ENCODE measurements at regions not wholly inside any gene's neighbourhood (a gene's known extent, or its start where the extent isn't known, plus 50 kb on each side); places are given as distances from the start of the nearest gene placed in this dataset.

DNA sequence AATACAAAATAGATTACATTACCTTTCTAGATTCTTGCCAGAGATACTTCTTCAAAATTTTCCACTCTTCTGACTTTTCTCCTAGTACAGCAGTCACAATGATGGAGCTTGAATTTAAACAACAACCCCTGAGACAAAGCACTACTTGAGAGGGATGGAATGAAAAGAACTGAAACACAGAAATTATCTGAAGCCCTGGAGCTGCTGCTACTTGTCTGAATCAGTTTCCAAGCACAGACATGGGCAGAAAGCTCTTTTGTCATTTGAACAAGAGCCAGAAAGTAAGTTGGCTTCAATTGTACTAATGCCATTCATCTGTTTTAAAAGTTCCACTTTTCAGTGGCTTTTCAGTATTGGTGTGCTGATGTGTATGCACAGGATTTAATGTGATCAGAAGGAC, 718.5 kb upstream of the ARPP21 start:
- no peak for DNase-seq

DNA sequence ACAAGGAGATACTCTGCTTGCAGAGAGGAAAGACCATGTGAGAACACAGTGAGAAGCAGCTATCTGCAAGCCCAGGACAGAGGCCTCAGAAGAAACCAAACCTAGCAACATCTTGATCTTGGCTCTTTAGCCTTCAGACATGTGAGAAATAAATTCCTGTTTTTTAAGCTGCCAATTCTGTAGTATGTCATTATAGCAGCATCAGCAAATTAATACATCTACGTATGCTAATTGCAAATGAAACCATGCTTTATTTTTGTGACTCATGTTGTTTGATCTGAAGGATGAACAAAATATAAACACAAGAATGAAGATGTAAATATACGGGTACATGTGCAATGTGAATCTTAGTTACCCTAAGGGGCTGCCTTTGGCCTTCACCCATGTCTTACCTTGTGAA, 714.4 kb upstream of the ARPP21 start:
- DNase-seq, result no peak

DNA sequence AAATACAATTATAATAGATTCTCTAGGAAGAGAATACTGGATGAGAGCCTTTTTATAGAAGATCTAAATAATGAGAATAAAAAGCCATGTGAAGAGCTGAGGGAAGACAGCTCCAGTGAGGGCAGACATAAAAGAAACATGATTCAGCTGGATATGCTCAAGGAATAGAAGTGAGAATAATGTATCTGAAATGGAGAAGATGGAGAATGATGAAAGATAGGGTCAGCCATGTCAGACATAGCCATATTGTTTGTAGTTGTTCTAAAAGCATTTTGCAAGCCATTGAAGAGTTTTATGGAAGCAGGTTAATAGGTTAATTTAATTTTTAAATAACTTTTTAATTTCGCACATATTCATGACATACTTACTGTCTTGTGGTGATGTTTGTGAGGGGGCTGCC, 713.5 kb upstream of the ARPP21 start:
- no peak for DNase-seq

DNA sequence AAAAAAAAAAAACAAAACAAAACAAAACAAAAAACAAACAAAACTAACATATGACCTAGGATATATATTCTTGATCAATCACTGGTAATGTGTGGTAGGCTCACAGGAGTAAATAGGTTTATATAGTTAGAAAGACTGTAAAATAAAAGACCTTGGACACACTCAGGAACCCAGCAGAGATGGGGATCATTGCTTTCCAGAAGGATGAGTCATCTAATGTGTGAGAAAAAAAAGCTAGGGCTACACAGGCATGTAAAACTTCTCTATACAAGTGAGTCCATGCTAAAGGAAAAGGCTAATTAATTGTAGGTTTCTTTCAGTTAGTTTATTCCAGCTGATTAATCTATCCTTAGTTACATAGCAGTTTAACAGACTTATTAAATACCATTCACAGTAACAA, 710.3 kb upstream of the ARPP21 start:
- no peak for DNase-seq

DNA sequence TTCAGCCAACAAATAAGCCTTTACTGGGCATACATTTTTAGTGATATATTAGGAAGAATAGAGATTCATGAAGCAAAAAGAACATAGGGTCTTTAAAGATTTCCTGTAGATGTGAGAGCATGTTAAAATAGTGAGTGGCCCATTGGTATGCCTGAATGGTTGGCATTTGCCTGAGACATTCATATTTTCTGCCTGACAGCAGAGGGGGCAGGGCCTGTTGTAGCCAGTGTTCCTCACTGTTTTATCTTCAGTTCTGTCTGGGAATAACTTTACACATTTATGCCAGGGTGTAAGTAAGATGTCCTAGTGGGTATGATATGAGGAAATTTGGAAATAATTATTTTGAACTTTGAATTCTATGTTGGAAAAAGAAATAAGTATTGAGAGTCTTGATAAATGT, 704.7 kb upstream of the ARPP21 start:
- no peak for DNase-seq

DNA sequence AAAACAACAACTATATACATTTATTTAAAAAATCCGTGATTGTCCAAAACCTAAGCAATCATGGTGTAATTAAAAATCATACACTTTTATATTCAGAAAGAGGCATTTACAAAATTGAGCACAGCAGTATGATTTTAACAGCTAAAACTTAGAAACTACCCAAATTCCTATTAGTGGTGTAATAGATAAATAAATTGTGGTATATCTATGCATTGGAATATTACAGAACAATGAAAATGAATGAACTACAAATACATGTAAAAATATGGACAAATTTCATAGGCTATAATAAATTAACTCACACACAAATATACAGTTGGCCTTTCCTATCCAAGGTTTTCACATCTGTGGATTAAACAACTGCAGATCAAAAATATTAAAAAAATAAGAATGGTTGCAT, 700.5 kb upstream of the ARPP21 start:
- DNase-seq, result no peak

DNA sequence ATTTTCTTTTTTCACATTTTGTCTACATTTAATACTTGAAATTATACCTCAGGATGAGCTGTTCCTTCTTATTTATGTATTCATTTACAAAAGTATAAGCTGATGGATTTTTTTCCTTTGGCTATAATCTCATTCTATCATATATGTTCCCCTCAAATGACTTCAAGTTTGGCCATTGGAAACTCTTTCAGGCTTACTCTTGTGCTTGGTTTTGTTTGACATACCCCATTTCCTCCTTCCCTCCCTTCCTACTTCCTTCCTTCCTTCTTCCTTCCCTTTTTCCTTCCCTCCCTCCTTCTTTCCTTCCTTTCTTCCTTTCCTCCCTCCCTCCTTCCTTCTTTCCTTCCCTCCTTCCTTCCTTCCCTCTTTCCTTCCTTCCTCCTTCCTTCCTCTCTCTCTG, 697.1 kb upstream of the ARPP21 start:
- DNase-seq, result no peak

DNA sequence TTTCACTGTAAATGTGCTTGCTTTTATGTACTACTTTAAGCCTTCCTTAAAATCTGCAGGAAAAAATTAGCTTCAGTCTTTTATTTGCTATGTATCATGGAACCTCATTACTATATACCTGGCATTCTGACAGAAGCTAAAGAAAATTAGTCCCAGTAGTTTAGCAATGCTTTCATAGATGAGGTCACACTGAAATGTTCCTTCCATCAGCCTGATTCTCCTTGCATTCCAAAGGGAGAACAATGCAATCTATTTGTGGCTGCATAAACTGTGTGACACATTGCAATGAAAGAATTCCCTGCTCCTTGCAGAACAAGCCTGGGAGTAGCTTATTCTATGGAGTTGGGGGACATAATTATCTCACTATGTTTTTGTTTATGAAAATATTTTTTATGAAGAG, 691.5 kb upstream of the ARPP21 start:
- no peak for DNase-seq

DNA sequence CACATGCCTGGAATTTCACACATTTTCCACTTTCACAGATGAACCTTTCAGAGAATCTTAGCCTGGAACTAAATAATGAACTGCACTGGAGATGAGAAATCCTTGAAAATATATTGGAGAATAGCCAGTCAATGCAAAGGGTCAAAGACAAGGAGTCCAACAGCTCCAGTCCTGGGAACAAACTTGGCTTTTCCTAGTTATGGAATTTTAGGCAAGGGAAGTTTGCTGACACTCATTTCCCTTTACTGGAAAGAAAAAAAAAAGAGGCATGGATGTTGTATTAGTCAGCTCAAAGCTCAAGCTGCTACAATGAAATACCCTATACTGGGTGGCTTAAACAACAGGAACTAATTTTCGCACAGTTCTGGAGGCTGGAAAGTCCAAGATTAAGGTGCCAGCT, 690.8 kb upstream of the ARPP21 start:
- DNase-seq, result no peak

DNA sequence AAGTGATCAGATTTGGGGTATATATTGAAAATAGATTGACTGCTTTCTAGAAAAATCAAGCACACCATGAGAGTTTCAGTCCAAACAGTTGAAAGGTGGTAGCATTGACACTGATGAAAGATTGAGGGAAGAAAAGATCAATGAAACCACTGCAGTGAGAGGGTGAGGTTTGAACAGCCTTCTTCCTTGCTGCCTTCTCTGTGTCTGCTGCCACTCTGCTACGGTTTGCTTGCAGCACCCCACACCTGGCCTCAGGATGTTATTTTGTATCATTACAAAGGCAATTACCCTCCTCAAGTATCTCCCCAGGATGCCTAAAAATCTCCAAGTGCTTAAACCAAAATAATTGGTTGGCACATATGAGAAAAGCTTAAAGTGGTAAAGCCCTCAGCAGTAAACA, 683.6 kb upstream of the ARPP21 start:
- DNase-seq, result no peak

DNA sequence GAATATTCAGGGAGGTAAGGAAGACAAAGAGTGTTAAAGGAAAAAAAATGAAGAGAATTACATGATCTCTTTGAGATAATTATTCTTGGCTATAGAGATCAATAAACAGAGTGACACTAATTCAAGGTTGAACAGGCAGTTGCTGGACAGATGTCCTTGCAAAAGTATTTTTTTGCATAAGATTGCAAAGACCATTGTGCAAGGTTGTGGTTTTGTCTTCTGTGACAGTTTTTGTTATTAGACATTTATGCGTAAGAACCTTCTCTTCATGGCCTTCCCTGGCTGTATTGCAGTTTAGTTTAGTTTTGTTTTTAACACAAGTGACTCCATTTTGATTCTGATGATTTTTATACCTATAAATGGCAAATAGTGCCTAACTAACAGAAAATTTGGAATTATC, 682.8 kb upstream of the ARPP21 start:
- DNase-seq, result no peak

DNA sequence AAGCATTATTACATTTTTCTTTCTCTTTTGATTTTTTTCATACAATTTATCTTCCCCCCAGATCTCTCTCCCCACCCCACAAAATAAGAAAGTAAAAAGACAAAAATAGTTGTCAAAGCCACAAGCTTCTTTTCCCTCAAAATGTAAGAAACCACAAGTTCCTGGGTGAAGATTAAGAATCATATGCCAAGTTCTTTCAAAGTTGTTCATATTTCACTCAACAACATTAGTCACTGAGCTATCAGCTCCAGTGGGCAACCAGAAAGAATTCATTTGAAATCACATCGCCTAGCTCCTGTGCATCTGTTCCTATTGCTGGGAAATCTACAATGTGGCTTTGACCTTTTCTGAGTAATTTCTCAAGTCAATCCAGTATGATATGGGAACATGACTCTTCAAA, 681.6 kb upstream of the ARPP21 start:
- no peak for DNase-seq

DNA sequence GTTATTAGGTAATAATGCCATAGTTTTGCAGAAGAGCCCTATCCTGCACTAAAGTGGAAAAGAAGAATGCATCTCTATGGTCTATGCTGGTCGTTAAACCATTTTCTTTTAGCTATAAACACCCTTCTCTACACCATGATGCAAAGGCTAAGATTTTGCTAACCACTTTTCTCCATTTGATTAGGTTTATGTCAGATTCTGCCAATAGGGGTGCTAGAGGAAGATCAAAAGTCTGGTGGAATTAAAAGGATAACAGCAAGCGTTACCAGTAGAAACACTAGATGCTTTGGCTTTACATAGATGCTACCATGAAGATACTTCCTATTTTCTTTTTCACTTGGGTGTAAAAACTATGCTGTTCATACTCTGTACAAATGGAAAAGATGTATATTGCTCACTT, 669.8 kb upstream of the ARPP21 start:
- DNase-seq, result no peak

DNA sequence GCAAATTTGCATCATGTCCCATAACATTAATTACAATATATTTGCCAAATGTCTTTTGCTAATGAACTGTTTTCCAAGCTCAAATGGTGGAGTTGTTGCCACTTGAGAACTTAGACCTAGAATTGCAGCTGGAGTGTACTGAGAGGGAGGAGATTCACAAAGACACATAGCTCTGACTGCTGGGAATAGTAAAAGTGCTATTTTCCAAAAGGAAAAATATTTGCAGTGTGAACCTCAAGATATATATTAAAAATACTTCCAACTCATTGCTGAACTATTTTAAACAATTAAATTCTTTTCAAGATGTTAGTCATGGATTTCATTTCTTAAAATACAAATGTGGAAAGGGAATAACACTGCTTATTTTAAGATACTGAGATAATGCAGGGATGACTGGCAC, 666.8 kb upstream of the ARPP21 start:
- DNase-seq, result no peak

DNA sequence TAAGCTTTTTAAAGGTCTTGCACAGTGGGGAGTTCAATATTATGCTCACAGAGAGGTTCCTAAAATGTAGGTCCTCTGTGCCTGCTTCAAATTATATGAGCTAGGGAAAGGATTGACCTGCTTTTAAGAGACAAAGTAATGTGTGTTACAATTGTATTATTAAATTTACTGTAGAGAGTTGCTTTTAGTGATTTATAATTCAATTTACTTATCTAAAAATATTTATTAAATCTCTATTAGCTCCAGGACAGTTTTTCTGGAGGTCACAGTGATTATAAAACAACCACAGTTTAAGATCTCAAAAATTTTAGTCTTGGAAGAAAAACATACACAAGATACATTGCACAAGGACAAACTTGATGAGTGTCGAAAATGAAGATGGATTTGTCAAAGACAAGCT, 665.7 kb upstream of the ARPP21 start:
- DNase-seq, result no peak

DNA sequence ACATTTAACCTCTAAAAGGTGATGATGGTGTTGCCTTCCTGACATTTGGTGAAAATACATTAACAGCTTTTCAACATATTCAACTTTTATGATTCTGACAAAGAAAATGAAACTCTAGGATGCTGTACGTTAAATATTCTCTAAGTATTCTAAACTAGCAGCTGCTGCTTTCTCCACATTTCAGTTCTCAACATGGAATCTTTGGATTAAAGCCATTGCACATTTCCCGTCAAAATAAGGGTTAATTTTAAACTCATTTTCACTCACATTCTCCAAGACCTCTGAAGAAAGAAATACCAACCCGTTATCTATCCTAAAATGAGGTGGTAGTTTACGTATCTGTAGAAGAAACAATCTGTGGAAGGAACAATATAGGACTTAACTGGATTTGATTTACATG, 655.7 kb upstream of the ARPP21 start:
- no peak for DNase-seq

DNA sequence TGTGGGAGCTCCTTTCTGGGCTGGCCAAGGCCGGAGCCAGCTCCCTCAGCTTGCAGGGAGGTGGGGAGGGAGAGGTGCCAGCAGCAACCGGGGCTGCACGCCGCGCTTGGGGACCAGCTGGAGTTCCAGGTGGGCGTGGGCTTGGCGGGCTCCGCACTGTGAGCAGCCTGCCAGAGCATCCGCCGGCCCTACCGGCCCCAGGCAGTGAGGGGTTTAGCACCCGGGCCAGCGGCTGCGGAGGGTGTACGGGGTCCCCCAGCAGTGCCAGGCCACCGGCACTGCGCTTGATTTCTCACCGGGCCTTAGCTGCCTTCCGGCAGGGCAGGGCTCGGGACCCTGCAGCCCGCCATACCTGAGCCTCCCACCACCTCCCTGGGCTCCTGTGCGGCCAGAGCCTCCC, 651.0 kb upstream of the ARPP21 start:
- no peak for DNase-seq

DNA sequence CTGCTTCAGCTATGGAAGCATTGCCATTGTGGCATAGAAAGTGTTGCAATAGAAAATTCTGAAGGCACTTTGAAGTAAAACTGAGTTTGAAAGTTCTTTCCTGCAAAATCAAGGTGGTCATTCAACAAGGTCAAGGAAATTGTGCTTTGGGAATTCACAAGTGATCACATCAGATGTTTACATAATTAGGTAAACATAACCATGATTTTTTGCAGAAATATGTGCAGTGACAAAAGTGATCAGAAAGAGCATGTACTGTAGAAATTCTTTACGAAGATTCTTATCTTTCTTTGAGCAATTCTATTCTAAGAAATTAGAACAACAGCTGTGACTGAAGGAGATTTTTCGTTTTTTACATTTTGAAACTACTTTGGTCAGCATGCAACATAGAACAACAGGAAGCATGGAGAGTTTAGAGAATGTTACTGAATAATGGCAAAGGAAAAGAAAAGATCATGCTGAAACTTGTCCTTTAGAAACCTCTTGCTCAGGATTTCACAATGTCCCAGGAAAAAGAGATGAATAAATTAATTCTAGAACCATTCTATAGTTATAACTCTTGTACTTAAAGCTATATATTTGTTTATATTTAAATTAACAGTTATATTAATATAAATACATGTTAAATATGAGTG, 643.4 kb upstream of the ARPP21 start:
- DNase-seq, result no peak

DNA sequence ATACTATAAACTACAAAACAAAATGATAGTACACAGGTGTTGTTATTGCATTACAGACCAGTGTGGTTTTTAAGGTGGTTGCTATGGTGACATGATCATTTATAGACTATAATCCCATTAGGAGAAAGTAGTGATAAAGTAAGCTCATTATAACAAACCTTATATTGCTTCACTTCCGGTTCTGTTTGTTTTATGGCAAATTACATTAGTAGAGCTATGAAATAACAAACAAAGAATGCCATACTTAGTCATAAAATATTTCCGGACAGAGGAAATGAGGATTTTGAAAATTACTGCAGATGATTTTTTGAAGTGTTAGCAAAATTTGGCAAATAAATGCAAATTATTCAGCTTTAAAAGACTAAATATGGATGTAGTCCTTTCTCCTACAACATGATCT, 640.4 kb upstream of the ARPP21 start:
- no peak for DNase-seq

DNA sequence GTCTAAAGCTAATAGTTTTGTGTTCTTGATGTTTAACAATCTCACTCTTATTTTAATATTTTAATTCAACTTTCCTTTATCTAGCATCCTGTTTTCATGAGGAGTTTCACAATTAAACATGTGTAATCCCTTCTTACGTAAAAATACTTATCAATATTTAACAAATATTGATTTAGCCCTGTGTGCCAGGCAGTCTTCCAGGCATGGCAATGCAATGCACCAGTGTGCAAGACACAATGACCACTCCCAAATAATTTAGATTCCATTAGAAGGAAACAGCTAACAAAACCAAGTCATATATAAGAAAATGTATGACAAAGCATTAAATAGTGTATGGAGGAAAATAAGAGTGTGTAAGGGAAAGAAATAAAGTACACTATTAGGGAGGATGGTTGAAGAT, 627.1 kb upstream of the ARPP21 start:
- no peak for DNase-seq

DNA sequence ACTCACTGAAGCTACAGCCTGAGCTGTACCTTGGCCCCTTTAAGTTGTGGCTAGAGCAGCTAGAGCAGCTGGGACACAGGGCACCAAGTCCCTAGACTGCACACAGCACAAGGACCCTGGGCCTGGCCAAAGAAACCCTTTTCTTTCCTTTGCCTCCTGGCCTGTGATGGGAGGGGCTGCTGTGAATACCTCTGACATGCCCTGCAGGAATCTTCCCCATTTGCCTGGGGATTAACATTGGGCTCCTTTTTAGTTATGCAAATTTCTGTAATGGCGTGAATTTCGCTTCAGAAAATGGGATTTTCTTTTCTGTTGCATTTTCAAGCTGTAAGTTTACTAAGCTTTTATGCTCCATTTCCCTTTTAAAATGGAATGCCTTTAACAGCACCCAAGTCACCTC, 611.2 kb upstream of the ARPP21 start:
- no peak for DNase-seq

DNA sequence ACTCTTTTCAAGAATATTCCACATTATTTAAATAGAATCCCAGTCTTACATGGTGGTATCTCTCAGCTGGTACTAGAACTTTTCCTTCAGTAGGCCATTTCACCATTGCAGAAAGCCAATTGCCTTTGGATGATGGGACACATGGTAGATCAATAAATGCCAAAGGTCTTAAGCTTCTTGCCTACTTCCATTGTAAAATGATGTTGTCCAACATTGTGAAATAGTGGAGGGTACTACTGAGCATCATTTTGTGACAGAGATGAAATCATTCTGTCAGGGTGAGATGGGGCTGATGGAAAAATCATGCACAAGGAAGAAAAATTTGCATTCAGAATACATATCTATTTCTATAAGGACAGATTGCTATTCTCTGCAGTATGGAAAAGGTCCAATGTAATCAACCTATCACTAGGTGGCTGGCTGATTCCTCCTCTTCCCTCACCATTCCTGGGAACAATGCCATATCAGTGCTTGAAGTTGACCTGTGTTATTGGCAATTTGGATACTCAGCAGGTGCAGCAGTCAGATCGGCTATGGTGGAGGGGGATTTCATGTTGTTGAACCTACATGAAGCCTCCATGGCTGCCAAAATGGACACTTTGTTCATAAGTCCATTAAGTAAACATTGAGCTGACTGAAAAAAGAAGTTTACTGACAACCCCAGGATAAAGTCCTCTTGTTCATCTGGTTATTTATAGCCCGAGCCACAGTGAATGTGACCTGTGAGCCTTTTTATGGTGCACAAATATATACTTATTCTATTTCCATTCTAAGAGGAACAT, 596.9 kb upstream of the ARPP21 start:
- DNase-seq, result no peak

DNA sequence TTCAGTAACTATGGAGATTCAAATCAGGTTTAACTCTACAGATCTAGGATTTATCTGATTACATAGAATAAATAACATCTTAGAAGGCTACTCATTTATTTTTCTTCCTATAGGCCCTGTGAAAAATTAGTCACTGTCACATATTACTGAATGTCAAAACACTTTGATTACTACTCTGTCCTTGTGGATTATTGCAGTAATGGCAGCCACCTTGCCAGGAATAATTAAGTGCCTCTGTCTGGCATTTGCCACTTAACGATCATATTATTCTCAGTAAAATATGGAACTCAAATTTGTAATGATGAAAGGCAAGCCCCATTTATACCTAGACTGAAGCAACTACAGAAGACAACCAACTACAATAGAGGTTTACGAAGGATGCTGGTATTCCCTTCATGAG, 596.3 kb upstream of the ARPP21 start:
- no peak for DNase-seq

DNA sequence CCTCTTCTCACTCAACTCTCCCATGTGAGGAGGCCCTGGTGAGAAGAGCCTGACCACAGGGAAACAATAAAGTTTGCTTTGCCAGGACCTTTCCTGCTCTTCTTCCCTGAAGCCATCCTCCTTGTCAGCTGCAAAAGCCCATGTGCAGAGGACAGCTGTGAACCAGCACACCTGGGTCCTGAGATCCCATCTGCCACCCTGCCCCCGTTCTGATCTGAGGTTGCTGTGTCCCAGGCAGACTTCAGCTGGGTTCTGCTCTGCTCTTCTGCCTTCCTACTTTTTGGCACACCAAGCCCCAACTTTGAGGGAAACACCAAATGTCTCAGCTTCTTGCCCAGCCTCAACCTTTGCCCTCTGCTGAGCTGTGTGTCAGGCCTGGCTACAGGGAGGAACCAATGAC, 595.1 kb upstream of the ARPP21 start:
- DNase-seq, result no peak

DNA sequence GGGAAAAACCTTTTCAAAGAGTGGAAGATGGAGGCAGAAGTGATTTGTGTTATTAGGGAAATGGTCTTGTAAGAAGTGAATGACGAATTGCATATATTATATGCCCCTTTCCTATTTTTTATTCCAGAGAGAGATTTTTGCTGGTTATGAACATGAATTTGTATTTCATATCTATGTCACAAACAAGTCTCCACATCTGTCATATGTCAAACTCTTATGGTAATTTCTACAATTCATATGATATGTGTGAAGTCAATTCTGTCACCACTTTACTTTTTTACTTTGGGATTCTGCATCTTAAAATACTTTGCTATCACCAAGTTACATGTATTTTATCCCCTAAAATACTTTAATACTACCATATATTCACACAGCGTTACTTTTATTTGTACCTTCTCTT, 594.2 kb upstream of the ARPP21 start:
- DNase-seq, result no peak

All from left hindlimb (tissue), 1 donor.